ENCODE measurements at regions not wholly inside any gene's neighbourhood (a gene's known extent, or its start where the extent isn't known, plus 50 kb on each side); places are given as distances from the start of the nearest gene placed in this dataset.

DNA sequence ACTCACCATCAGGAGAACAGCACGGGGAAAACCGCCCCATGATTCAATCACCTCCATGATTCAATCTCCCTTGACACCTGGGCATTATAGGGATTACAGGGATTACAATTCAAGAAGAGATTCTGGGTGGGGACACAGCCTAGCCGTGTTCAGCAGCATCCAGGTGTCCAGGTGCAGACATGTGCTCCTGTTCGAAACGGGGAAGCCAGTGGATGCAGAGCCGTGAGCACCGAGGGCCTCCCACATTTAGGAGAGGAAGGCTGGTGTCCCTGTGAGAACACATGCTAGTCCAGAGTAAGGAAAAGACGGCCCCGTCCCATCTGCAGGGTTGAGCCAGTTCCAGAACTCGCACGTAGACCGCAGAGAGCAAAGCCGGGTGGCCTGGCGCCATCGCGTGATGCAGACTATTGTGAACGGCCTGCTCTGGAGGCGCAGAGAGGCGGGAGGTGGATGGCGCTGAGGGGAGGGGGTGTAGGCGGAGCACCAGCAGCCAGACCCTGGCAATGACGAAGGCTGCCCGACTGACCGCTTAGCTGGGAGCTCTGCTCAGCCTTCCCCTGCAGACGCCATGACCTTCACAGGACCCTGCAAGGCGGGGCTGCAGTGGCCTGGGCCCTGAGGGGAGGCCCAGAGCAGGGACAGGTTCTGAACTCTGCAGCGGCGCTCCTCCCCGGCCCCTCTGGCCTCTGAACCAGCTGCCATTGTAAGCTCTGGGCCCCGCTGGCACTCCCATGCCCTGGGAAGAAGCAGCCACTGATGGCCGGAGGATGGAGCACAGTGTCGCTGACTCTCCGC is 141.6 kb upstream of the TCERG1L start:
- TF ChIP-seq, protein P1, sequence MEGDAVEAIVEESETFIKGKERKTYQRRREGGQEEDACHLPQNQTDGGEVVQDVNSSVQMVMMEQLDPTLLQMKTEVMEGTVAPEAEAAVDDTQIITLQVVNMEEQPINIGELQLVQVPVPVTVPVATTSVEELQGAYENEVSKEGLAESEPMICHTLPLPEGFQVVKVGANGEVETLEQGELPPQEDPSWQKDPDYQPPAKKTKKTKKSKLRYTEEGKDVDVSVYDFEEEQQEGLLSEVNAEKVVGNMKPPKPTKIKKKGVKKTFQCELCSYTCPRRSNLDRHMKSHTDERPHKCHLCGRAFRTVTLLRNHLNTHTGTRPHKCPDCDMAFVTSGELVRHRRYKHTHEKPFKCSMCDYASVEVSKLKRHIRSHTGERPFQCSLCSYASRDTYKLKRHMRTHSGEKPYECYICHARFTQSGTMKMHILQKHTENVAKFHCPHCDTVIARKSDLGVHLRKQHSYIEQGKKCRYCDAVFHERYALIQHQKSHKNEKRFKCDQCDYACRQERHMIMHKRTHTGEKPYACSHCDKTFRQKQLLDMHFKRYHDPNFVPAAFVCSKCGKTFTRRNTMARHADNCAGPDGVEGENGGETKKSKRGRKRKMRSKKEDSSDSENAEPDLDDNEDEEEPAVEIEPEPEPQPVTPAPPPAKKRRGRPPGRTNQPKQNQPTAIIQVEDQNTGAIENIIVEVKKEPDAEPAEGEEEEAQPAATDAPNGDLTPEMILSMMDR (IDR thresholded peaks at IDR 0.05), result no peak
- TF ChIP-seq EP300 (IDR thresholded peaks at IDR 0.05) (no peak), POLR2A (IDR thresholded peaks at IDR 0.05) (no peak), POLR2AphosphoS5 (IDR thresholded peaks at IDR 0.05) (no peak)

Data from suprapubic skin (tissue), 4 donors.